HG02981 (cell line): ENCODE measurements at regions not wholly inside any gene's neighbourhood (a gene's known extent, or its start where the extent isn't known, plus 50 kb on each side); places are given as distances from the start of the nearest gene placed in this dataset.

Source experiments
- ATAC-seq: cut with Tn5 transposase; IDR thresholded peaks from one replicate; pipeline ENCODE4 v1.9.1; 2021; ENCODE audit warnings: mild to moderate bottlenecking, moderate library complexity; ENCODE audit not compliant: unreplicated experiment

DNA sequence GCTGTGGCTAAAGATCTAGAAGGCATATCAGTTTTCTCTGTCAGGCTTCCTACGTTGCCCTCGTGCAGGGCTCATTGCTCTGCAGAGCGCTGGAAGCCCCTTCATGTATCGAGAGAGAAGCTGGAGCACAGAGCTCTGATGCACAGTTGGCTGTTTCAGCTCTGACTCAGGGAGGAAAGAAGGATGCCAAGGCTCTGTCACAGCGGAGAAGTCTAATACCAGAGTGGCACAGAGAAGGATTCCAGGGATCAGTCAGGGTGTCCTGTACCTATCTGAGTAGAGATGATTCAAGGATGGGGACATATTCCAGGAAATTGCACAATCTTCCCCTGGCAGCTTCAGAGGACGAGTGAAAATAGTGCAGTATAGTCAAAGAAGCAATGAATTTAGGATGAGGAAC lies 179.2 kb upstream of the FMN2 start:
- ATAC-seq: no peak

DNA sequence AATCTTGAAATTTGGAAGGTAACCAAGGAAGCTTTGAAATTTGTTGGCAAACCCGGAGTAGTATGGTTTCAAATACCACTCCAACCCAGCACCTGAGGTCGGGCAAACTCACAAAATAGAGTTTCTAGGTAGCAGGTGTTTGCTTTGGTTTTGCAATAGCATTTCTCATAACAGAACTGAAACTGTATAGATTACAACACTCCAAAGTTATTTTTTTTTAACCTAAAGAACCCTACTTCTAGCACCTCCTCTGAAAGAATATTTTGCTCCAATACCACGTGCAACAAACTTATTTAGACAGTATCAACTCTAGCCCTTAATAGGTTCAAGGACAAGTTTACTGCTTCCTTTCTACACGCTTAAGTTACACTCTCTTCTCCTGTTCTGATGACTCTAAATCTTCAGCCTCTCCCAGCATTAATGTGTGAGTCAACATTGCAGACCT lies 178.5 kb upstream of the FMN2 start:
- ATAC-seq: no peak

DNA sequence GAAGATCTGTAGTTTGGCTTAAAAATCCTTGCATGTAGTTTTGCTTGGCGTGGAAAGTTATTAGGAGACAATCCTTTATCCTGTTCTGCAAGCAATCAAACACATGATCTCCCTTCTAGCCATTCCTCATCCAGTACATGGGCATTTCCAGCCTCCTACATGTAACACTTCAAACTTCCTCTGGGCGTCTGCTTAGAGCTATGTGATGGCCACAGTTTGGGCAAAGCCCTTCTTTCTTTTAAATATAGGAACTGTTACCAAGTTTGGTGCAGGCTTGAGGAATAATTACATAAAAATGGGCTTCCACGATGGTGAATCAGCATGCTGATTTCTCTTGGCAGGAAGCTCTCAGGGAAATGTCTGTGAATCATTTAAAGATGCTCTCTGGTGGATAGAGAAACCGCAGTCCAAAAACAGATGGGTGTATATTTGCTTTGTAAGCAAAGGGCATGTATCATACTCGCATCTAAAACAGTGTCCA lies 176.9 kb upstream of the FMN2 start:
- ATAC-seq: no peak

DNA sequence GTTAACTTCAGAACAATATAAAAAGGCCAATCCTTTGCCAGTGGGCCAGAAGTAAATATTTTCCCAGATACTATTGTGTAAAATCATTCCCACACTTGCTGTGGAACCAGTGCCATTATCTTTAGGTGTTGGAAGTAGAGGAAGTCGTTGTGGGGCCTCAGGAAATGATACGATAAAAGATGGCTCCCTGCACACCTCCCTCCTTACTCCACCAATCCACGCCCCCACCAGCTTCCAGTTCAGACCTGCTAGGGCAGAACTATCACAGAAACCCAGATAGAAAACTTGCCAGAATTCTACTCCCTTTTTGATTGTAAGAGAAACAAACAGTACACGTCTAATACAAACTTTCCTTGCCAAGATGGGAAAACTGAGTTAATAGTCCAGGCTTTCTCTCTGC lies 173.0 kb upstream of the FMN2 start:
- no peak for ATAC-seq

DNA sequence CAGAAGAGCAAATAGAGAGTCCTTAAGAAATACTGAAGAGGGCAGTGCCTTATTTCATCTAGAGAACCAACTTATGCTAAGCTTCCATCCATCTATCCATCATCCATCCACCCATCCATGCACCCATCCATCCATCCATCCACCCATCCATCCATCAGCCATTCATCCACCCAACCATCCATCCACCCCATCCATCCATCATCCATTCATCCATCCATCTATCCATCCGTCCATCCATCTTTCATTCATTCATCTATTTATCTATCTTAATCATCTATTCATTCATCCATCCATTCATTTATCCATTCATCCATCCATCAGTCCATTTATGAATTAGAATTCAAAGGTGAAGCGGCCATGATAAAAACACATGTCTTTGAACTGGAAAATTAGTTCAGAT lies 171.5 kb upstream of the FMN2 start:
- no peak for ATAC-seq

DNA sequence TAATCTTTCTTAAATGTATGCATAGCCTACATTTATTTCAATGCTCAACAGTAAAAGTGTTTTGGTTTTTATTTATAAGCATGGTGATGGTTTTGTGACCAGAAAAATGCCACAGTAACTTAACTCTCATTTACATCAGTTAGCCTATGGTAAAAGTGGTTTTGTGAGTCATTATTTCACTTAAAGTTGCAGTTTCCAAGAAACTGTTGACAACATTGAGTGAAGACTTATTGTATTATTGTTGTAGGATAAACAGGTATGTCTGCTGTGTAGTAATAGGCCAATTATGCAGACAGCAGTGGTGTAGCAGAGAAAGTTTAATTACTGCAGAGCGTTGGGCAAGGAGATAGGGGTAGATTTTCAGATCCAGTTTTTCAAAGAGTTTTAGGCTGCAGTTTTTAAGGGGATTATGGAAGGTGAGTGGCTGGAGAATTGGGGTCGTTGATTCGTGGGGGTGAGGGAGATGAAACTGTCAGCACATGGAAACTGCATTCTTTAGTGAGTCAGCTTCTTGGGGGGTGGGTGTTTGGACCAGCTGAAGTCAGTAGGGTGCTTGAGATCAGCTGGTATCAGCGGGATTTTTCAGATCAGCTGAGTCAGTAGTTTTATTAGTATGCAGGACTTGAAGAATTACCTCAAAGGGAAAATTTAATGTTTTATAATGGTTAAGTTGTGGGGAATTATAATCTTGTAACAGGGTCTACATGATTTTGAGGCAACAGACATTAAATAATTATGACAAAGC lies 168.7 kb upstream of the FMN2 start:
- no peak for ATAC-seq

DNA sequence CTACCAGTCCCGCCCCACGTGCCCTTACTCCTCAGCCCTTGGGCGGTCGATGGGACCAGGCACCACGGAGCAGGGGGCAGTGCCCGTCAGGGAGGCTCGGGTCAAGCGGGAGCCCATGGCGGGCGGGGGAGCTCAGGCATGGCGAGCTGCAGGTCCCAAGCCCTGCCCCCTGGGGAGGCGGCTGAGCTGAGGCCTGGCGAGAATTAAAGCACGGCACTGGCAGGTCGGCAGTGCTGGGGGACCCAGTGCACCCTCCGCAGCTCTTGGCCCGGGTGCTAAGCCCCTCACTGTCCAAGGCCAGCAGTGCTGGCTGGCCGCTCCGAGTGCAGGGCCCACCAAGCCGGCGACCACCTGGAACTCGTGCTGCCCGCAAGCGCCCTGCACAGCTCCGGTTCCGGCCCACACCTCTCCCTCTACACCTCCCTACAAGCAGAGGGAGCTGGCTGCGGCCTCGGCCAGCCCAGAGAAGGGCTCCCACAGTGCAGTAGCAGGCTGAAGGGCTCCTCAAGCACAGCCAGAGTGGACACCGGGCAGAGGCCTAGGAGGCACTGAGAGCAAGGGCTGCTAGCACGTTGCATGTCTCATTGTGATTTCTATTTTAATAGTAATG lies 166.8 kb upstream of the FMN2 start:
- ATAC-seq: no peak

DNA sequence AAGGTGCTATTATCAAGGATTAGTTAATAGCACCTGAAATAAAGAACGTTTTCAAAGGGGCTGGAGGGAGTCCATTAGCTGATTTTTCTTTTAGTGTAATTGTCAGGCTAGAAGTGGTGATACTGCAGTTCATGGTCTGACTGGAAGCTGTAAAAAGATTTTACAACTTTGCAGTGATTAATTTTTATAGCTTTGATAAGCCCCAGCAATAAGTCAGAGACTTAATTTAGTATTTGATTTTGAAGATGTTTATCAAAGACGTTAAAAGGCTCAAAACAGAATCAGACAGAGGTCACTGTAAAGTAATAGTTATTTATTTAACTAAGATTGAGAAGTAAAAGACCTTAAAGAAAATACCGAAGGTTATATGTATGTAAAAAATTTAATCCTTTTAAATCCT lies 165.5 kb upstream of the FMN2 start:
- ATAC-seq: no peak

DNA sequence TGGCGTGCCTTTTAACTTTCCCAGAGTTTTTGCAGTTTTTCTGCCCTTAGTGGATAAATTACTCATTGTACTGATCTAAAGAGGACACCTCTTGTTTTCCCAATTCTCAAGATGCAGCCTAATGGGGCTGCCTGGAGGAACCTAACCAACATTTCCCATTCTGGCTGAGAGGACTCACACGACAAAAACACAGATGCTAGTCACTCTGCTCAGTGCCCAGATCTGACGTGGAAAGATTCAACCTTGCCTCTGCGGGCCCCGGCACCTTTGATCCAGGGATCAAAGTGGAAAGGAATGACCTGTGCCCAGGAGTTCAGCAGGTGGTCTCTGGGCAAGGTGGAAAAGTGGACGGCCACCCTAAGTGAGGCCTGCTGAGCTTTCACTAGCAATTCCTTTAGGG lies 162.4 kb upstream of the FMN2 start:
- ATAC-seq: no peak

DNA sequence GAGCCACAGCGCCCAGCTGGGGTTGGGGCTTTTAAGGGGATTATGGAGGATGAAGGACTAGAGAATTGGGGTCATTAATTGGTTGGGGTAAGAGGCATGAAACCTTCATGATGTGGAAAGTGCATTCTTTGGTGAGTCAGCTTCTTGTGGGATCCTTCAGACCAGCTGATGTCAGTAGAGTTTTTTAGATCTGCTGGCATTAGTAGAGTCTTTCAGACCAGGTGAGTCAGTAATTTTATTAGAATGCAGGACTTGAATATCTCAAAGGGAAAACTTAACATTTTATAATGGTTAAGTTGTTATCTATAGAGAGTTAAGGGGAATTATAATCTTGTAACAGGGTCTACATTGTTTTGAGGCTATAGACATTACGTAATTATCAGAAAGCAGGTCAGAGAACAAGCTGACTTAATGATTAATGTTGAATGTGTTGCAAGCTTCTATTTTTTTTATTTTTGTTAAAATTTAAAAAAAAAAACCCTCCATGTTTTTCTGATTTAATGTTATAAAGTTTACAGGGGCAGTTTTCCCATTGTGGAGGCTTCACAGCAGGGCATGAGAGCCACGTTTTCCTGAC lies 160.9 kb upstream of the FMN2 start:
- ATAC-seq: no peak

DNA sequence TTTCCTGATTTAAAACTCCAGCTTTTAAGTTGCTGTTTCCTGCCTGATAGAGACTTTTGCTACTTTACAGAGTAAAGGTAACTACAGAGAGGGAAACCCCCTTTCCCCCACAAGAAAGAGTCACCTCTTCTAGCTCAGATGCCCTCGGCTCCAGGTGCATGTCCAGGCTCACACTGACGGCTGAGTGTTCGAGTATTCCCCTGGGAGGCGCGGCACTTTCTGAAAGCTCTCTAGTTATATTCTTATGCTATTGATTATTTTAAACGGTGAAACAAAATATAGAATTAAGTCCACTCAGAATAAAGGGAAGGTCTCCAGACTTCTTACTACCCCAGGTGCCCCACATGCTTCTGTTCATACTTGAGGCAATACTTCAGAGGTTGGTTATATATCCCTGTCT lies 160.3 kb upstream of the FMN2 start:
- ATAC-seq: no peak

DNA sequence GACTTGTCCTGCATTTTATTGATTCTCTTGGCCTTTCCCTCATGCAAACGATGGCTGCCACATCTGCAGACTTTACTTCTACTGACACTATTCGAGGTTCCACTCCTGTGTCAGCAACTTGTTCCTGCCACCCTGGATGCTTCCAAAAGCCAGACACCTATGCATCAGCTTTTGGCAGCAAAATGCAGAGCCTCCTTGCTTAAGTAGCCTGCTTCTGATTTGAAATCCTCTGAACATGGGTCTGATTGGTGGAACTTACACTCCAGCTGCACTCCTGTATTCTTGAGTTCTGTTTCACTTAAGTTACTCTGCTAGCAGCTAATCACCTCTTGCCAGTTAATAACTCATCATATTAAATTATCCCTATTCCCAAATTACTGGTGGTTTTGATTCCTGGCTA lies 152.1 kb upstream of the FMN2 start:
- no peak for ATAC-seq

DNA sequence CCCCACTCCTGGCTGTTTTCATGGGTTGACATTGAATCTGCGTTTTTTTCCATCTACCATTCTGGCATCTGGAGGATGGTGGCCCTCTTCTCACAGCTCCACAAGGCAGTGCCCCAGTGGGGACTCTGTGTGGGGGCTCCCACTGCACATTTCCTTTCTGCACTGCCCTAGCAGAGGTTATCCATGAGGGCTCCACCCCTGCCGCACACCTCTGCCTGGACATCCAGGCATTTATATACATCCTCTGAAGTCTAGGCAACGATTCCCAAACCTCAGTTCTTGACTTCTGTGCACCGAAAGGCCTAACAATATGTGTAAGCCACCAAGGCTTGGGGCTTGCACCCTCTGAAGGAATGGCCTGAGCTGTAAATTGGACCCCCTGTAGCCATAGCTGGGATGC lies 147.9 kb upstream of the FMN2 start:
- no peak for ATAC-seq

DNA sequence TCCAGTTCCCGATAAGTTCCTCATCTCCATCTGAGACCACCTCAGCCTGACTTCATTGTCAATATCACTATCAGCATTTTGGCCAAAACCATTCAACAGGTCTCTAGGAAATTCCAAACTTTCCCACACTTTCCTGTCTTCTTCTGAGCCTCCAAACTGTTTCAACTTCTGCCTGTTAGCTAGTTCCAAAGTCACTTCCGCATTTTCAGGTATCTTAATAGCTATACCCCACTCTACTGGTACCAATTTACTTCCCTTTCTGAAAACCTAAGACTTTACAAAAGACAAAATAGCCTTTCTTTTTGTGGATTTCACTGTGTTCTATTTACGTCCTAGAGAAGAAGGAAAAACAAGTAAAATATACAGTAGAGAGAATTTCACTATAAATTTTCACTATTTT lies 147.0 kb upstream of the FMN2 start:
- no peak for ATAC-seq

DNA sequence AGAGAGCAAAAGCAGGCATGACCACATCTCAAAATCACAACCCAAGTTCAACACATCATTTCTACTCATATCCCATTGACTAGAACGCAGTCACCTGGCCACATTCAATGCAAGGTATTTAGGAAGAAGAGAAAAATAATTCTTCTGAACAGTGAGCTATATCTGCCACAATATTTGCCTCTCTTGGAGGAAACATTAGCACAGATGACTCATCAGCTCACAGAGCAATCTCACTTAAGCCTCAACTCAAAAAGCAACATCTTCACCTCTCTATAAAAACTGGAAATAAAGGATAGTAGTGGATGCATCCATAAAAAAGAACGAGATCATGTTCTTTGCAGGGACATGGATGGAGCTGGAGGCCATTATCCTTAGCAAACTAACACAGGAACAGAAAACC lies 143.9 kb upstream of the FMN2 start:
- no peak for ATAC-seq

DNA sequence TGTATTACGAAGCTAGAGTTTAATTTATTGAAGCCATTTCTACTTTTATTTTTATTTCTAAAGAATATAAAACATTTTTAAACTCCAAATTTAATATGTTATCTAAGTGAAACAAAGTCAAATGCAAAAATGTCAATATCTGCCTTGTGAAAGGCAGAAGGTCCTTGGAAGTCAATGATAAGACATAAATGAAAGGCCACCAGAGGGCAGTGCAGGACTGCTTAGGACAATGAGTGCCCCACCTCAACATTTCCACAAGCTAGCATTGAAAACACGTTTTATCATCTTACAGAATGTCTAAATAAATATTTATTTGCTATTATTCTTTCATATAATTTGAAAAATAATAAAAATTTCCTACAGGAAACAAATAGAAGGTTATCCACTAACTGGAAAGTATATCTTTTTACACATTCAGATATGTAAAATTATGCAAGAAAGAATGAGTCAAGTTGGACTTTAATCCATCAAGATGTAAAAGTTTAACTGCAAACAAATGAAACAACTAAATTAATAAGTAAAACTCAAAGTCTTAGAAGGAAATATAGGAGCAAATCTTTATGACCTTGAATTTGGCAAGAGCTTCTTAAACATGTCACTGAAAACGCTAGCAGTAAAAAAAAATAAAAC lies 140.1 kb upstream of the FMN2 start:
- peak; percentile 66 for ATAC-seq

DNA sequence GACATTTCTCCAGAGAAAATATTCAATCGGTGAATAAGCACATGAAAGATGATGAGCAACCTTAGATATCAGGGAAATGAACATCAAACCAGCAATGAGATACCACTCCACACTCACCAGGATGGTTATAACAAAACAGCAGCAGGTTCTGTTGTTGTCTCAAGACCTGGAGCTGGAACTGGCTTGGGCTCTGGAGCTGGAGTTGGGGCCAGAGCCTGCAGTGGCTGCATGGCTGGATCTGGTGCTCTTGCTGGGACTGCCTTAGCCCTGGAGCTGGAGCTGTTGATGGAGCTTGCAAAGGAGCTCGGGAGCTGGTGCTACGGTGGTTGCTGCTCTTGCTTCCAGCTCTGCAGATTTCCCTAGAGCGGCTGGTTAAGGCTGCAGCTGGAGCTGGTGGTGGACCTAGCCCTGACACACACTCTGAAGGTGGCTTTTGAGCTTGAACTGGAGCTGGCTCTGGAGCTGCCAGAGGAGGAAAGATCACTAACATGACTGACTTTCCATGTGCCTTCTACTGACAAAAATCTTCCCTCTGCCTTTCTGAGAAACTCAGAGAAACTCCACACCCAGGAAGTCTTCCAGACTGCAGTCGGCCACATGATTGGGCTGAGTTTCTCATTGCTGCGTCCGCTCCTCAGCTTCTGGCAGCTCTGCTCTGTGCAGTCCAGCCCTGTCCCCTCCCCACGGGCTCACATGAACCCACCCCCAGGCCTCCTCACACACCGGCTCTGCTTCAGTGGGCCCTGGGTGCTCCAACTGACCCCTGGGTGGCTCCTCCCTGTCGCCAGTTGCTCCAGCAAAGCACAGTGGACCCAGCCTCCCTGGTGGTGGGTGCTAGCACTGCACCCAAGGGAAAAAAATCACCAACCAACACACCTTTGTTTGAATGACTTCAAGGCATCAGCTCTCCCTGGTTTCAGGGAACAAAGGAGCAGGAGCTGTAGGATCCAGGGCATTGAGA lies 139.1 kb upstream of the FMN2 start:
- ATAC-seq: no peak

DNA sequence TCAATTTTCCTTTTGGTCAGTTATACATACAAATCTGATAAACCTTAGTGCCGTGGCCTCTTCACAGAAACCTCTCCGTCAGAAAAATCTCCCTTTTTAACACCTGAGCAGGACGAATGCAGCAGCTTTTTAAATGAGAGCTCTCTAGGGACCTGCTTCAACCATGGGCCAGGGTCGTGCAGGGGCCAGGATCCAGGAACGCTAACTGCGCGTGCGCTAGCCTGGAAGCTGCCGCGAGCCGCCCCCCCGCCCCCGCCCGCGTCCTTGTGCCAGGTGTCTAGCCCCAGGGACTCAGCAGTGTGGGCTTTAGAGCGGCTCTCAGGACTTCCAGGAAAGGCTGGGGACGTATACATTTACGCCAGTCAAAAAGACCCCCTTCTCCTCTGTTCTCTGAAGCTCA lies 136.8 kb upstream of the FMN2 start:
- no peak for ATAC-seq

DNA sequence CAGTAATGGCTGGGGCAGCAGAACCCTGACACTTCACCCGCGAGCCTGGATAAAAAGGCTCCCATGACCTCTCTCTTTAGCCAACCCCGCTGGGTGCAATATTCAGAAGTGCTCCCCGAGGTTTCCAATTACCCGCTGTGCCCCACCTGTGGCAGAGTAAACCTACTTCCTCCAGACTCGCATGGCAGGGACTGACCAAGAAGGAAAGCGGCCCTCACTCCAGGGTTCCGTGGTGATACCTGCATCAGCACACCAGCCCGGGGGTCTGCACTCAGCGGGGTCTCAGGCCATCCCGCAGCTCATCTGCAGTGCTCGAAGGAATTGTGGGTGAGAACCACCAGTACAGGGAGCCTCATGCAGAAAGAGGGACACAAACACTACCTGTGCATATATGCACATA lies 136.3 kb upstream of the FMN2 start:
- no peak for ATAC-seq

DNA sequence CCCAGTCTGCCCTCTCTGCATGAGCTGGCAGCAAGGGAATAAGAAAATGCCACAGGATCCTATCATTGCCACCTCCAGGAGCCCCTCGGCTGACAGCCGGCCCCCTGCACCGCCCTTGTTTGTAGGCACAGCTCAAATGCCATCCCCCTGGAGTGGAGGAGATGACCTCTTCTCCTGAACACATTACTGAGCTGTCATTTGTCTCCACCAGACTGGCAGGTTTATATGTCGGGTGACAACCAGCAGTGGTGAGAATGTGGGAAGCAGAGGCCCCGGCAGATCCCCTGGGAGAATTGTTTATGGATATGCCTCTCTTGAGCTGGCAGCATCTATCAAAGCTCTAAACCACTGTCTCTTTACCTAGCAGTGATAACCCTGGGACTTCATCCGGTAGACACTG lies 135.4 kb upstream of the FMN2 start:
- no peak for ATAC-seq

DNA sequence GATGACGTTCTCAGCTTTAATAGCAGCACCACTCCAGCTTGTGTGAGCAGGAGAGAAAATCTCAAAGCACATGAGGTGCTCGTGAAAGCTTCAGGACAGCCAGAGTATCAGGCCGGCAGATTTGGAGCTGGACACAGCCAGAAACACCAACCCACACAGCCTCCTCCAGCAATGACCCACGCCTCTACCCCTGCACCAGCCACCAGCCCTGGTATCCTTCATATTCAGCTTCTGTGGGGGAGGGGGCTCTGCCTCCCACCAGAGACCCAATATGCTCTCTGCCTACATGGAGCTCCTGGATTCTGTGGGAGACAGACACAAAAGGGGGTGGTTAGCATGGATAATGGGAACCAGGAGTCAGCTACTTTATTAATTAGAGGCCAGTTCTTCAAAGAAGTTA lies 133.6 kb upstream of the FMN2 start:
- ATAC-seq: no peak
